Skin of body (tissue), 1 donor: ENCODE measurements at regions not wholly inside any gene's neighbourhood (a gene's known extent, or its start where the extent isn't known, plus 50 kb on each side); places are given as distances from the start of the nearest gene placed in this dataset.

Experiments used
- DNase-seq: peaks from one replicate; lab custom pipeline; 2025; lab: John Stamatoyannopoulos, UW

DNA sequence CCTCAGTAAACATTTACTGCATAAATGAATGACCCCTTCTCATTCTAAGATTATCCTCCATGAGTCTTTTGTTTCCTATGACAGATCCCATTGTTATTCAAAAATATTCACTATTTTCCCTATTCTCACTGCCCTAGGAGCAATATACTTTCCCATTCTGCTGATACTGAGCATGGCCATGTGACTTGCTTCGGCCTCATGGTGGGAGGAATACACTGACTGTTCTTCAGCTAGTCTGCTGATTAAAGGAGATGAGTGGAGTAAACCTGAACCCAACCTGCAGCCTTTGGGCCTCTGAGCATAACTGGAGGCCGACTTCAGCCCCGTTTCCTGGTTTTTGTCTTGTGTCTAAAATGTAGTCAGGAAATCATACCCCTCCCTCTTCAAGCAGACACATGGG lies 531.8 kb upstream of the SALL1 start:
- no peak for DNase-seq

DNA sequence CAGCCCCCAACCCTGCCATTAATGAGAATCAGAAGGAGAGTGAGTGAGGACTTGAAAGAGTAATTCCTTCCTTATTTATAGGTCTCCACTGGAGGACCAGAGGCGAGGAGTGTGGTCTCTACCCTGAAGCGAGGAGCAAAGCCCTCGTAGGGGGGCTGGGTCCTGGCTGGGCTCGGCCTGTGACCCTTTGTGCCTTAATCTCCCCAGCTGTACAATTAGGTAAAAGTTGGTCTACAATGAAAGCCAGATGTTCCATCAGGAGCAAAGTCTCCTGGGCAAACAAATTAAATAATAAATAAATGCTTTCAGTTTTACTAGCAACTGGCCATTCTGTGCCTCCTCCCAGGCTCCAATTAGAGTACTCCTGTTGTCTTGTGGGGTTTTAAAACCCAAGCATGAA lies 523.5 kb upstream of the SALL1 start:
- DNase-seq: no peak

DNA sequence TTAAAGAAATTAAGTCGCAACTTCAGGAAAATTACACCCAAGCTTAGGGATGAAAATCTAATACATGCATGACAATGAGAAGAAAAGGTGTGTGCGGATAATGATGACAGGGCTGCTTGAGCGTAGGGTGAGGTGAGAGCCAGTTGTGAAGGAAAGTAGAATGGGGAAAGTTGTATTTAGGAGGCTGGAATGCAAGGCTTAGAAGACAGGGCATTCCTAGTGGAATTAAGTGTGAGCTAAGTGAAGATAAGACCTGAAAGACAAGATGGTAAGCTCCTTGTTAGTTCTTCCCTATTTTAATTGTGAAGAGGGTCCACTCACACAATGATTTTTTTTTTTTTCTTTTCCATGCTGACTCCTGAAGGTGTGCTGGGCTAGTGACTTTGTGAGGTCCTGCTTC lies 519.5 kb upstream of the SALL1 start:
- DNase-seq: no peak

DNA sequence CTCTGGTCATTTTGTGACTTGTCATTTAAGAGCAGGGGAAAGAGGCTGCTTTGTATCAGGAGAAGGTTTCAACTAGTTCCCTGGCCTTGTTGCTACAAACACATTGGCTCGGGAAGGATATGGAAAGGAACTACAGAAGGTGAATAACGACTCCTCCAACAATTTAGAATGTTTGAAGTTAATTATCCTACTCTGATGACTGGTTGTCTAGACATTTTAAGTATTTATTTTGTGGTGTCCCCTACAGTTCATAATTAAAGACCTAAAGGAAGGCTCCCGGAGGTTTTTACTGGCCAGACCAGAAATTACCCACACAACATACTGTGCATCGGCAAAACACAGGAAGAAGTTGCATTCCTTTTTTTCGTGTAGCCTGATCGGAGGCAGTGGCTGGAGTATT lies 515.8 kb upstream of the SALL1 start:
- no peak for DNase-seq

DNA sequence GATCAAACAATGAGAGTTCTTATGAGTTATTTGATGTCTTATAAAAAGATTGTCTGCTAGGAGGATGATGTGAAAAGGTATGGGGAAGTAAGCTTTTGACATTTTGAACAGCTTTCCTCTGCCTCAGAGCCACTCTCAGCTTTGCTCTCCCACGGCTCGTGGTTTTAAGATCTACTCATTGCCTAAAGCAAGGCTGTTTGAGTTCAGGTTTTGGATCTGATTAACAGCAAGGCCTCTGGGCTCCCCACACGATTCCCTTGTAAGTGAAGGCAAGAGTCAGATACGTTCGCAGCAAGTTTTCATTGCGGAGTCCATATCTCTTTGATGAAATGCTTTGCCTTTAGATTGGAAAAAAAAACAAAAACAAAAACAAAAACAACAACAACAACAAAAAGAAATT lies 515.0 kb upstream of the SALL1 start:
- no peak for DNase-seq

DNA sequence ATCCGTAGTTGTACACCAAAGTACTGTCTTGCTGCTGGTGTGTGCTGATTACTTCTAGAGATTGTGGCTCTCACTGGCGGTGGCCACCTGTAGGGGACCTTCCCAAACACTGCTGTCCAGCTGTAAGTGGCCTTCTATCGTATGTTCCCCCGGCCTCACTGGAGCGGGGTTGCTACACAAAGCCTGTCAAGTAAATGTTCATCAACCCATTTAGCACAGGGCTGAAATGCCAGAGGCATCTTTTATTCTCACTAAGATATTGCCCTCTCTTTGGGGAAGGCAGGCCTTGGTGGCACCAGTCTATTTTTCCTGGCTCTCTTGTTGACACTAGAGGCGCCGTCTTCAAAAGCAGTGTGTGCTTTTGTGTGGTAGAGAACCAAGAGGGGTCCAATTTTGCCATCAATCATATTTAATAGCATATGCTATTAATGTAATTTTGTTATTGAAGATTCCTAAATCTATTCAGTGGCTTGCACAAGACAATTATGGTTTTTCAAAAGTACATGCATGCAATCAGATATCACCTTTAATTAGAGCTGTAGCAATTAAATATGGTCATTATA lies 514.4 kb upstream of the SALL1 start:
- no peak for DNase-seq

DNA sequence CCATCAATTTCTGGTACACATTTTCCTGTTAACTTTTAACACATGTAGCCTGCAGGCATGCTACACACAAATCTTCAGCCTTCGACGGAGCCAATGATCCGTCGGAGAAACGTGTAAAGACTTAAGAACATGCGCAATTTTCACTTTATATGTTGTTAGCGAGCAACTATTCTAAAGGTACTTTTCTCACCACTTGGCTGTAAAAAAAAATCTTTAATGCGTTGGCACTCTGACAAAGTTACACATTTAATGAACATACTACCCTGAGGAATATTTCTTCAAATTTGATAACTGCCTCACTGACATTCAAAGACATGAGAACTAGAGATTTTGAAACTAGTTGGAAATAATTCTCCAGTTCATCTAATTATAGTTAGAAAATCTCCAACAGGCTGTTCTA lies 507.5 kb upstream of the SALL1 start:
- DNase-seq: no peak

DNA sequence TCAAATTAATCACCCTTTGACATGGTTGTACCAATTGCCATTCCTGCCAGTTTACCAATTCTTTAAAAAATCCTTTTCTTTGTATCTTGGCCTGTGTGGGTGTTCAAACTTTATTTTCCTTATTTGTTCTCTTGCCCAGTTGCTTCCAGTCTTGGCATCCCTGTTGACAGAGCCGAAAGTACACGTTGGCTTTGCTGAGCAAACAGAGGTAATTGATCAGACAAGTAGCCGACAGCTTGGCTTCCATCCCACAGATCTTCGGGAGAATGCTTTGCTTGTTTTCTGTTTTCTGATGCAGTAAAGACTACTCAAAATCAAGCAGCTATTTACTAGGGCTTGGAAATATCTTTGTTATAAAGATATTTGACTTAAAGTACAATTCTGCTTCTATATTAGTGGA lies 506.8 kb upstream of the SALL1 start:
- DNase-seq: no peak

DNA sequence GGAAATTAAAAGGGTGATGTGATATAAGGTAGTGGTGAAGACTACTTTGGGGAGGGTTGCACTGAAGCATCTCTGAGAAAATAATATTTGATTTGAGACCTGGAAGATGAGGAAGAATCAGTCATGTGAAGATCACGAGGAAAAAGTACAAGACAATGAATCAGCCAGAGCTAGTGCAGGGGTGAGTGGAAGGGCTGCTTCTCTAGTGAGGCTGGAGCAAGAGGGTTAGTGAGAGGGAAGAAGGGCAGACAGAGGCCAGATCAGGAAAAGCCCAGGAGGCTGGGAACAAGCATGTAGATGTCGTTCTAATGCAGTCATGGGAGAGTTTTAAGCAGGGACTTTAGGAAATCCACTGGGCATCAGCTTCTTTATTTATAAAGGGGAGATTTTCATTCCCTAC lies 504.2 kb upstream of the SALL1 start:
- DNase-seq: no peak

DNA sequence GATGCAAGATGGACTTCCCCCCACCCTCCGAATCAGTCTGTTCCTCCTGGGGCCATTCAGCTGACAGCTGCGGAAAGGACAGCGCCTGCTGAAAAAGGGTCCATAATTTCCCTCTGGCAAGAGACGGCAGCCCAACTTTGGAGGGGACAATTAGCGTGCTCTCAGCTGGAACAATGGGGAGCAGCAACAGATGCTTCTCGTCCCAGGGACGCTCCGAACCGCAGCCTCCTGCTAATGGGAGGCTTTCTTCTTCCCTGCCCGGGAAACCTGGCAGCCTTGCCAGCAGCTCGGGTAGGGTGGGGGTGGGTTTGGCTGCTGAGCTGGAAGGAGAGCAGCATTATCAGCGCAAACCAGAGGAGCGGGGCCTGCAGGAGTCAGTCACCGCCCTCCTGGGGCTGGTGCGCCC lies 500.0 kb upstream of the SALL1 start:
- DNase-seq: no peak

DNA sequence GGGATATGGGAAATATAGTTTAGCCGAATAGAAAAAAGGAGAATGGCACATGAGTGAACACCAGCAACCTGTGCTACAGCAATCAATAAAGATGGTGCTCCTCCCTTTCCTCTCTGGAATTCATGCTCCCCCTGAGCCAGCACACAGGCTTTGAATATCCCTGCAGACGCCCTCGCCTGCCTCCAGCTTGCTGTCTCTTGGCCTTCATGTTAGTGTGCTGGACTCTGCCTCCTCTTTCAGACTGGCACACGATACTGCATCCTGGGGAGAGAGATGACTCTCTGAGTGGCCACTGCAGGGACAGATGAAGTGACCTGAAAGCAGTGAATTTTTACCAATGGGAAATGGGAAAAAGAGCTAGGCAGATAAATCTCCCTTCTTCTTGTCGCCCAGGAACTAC lies 498.6 kb upstream of the SALL1 start:
- no peak for DNase-seq

DNA sequence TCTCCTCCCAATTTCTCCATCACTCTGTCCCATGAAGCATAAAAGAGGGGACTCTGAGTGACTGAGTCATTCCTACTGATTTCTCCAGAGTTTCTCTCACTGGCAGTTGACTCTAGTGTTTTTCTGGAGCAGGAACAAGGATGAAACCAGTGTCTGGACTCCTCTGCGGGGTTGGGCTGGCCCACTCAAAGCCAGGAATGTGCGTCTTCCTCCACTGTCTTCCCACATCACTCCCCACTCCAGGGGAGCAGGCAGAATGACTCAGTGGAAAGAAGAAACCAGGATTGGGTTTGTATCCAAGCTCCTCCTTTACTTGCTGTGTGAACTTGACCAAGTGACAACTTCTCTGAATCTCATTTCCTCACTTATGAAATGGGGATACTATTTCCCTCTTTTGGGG lies 497.5 kb upstream of the SALL1 start:
- DNase-seq: no peak

DNA sequence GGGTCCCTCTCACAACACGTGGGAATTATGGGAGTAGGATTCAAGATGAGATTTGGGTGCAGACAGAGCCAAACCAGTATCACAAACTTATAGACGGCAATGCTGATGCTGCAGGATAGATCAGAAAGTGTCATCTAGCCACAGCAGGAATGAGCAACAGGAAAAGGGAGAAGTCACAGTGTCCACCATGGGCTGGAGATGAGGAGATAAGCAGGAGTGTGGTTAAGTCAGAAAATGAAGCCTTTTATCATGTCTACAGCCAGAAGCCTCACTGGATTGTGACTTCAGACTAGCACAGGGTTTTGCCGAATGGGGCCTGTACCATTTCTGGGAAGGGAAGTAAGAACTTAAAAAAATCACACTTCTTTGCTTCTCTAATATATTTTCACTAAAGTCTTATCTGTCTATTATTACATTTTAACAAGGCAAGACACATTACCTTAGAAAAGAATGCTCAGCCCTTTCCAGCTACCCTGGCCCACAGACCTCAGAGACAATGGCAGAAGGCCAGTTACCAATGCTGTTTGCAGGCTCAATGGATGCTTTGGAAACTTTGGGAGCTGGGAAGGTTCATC lies 490.2 kb upstream of the SALL1 start:
- no peak for DNase-seq

DNA sequence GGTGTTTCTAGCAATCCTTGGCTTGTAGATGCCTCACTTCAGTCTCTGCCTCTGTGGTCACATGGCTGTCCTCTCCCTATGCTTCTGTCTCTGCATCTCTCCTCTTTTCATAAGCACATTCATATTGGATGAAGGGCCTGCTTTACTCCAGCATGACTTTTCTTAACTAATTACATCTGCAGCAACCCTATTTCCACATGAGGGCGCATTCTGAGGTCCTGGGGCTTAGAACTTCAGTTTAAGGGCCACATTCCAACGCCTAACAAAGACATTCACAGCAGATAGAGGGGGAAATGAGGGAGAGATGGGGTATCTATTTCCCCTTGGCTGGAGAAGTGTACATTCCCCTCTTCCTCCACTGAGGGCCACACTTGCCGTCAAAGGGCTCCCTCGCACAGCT lies 489.1 kb upstream of the SALL1 start:
- no peak for DNase-seq

DNA sequence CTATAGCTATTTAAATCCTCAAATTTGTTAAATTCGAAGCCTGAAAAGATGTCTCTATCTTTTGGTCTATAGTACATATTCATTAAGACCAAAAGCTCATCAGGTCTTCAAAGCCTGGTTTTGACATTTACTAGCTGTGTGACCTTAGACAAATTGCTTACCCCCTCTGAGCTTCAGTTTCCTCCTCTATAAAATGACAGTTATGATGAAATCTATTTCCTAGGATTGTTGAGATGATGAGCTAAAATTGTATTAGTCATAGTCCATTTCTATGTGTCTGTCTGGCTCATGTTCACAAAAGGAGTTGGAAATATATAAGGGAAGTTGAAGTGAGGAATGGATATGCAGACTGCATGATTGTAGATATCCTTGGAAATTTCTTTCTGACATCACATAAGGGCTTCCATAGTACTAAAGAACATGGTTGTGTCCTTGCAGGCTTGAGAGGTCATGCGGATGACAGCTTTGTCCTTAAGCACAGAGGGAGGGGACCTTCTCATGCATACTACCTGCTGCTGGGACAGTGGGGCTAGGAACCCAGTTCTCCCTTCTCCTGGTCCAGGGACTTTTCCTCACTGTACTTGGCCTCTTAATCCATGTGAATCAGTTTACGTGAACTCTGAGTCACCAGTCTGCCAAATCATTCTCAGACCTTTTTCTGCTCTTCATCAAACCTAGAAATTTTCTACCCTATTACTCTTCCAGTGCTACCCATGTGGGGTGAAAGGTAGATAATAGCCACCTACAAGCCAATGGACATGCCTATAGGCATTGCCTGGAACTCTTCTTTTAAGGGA lies 487.5 kb upstream of the SALL1 start:
- DNase-seq: no peak

DNA sequence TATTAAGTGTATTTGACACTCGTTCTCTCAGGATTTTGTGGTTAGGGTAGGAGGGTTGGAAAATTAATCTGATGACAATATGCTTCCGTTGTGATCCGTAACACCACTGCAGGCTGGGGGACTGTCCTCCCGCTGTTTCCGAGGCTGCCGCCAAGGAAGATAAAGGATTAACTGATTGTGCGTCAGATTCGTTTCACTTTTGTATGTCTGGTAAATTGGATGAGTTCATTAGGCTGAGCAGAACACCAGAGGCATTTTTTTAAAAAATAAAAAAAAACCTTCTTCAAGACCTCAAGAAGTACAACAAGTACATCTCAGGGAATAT lies 486.7 kb upstream of the SALL1 start:
- DNase-seq: no peak

DNA sequence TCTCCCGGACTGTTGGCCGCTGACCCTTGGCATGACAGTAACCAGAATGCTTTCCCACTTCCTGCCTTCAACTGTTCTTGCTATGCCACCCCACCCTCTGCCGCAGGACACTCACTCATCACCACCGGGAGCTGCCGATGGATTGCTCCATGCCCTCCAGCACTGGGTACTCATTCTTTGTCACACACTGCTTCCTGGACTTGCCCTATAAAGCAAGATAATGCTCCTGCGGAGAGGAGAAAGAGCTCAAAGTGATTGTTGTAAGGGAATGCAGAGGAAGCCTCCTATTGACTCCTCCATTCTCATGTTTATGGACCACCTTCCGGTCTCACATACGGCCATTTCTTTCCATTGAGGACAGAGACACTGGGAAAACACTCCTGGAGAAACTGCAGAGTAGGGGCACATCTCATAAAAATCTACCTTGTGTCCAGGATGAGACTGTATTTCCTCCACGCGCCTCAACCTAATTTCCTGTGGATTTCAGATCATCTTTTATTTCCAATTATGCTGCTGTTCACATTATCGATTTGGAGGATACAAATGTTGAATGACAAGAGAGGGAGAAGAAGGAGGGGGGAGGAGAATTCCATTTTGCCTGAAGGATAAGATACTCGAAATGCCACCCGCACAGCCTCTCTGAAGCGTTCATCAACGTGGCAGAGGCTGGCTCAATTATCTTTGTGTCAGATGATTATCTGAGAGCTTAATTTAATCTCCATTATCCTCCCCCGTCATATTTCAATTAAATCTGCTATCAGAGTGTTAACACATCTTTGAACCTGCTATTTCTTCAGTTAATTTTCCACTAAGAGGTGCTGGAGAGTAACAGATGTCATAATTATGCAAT lies 486.1 kb upstream of the SALL1 start:
- no peak for DNase-seq

DNA sequence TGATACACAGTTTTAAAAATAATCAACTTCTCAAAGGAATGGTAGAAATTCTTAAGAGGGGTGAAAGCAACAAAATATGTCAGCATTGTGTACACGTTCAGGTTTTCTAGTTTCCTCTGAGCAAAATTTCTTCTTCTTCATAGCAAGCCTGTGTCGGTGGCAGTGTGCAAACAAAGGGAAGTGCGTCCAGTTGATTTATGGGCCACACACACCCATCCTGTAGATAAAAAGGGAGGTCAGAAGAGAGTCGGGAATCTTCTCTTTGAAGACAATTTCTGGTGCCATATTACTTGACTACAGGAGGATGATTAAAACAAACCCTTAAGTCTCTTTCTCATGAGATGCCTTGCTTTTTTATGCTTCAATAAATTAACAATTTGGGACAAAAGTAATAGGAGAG lies 484.1 kb upstream of the SALL1 start:
- DNase-seq: no peak

DNA sequence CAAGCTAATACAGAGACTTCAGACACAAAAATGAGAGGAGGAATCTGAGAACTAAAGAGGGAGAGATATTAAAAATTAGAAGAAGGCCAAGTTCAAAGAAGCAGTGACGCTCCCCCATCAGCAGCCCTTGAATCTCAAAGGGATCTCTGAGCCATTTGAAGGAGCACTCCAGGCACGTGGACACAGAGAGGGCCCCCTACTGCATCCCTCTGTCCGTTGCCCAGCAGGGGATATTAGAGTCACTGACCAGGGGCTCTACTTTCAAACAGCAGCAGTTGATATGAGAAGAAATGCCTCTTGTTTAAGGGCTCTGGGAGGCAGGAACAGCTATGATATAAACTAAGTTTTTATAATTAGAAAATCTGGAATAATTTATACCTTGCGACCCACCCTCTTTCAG lies 479.0 kb upstream of the SALL1 start:
- DNase-seq: no peak

DNA sequence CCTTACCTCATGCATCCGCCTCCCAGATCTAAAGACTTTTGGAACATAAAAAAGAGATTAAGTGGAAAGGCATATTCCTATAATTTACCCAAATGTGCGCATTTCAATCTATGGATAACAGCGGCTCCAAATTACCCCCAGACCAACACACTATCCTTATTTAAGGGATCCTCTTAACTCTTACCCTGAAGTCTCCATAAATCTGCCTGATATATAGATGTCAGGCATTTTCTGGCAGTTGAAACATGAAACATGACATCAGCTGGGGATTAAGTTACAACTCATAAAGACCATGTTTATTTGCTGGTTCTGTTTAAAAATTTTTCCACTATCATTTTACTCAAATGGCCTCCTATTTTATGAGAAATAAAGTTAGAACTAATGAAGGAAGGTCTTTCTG lies 478.5 kb upstream of the SALL1 start:
- DNase-seq: no peak

DNA sequence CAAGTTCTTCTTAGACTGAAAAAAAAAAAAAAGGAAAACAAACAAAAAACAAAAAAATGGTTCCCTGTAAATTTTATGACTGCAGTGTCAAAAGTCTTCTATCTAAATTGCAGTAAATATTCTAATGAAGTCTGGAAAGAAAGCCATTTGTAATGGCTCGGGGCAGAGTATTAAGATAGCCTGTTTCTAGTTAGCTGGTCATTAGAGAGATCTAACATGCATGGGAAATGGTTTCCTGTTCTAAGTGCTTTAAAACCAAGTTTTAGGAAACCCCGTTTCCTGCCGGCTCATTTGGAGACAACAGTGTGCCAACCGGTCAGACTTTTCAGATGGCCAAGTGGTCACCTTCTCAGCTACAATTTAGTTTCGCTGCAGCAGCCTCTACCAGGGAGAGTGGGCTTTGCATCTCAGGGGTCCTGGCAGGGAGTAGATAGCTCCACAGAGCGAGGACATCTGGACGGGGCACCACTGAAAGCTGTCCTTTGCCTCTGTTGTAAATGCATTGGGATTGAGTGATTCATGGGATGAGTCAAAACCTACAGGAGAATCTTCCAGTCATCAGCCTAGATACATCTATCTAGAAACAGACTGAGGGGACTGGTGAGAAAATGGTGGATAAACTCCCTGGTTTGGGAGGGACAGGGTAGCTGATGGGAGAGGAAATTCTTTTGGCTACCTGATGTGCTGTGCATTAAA lies 473.2 kb upstream of the SALL1 start:
- DNase-seq: no peak

DNA sequence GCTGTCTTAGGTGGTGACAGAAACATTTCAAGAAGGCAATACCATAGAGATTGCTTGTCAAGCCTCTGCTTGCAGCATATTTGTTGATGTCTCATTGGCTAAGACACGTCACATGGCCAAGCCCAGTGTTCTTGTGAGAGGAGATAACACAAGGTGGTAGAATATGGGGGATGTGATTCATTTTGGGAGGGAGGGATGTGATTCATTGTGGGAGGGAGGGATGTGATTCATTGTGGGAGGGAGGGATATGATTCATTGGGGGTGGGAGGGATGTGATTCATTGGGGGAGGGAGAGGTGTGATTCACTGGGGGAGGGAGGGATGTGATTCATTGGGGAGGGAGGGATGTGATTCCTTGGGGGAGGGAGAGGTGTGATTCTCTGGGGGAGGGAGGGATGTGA lies 470.5 kb upstream of the SALL1 start:
- no peak for DNase-seq
